Activated CD4-positive, alpha-beta T cell treated with anti-CD3 and anti-CD28 coated beads for 36 hours (primary cell): ENCODE measurements at regions not wholly inside any gene's neighbourhood (a gene's known extent, or its start where the extent isn't known, plus 50 kb on each side); places are given as distances from the start of the nearest gene placed in this dataset.
"Not testable (repeated sequence)": the region's sequence is repeated elsewhere in the genome, so short reads cannot be mapped to it uniquely, and the experiment has no call there.

Experiments
- ATAC-seq: fragments of 200-7000 bp; cut with Tn5 transposase; one replicate; pipeline ENCODE4 v1.10.0; 2021; ENCODE audit warnings: mild to moderate bottlenecking, moderate library complexity
- CTCF ChIA-PET: fragments of 350-600 bp; sonication (Branson Sonifier 250); formaldehyde crosslinking; loops from one replicate; lab custom pipeline; 2021; ENCODE audit warnings: antibody characterized with exemption; lab: Charles Lee
- POLR2A ChIA-PET: fragments of 350-600 bp; sonication (Branson Sonifier 250); formaldehyde crosslinking; loops from one replicate; lab custom pipeline; 2021; ENCODE audit warnings: antibody characterized with exemption, inconsistent platforms; lab: Charles Lee
- DNase-seq: peaks from one replicate; pipeline ENCODE4 v3.0.0-alpha.2; 2020
- H3K27ac Mint-ChIP-seq: one replicate; pipeline ENCODE4 v1.8.0; 2021; ENCODE audit warnings: mixed read lengths
- H3K27me3 Mint-ChIP-seq: one replicate; pipeline ENCODE4 v1.8.0; 2021; ENCODE audit warnings: mixed read lengths
- H3K36me3 Mint-ChIP-seq: one replicate; pipeline ENCODE4 v1.8.0; 2021; ENCODE audit warnings: low read depth, mixed read lengths
- H3K4me1 Mint-ChIP-seq: one replicate; pipeline ENCODE4 v1.8.0; 2021; ENCODE audit warnings: mixed read lengths
- H3K4me3 Mint-ChIP-seq: one replicate; pipeline ENCODE4 v1.8.0; 2021; ENCODE audit warnings: mild to moderate bottlenecking, moderate library complexity, mixed read lengths
- H3K9me3 Mint-ChIP-seq: one replicate; pipeline ENCODE4 v1.8.0; 2021; ENCODE audit warnings: low read depth, mixed read lengths
- intact Hi-C, 2 experiments: fragments of 100-400 bp; cut with DNase I in 1 of 2; cut with micrococcal nuclease in 1 of 2; formaldehyde crosslinking; loops; one replicate each; pipeline versions ENCODE4 v1.14.2 to v1.15.1; 2022 to 2024; cut with DNase I, micrococcal nuclease

GRCh38 chr18:49693717-49694005 lies 119.7 kb downstream of the ACAA2 start:
- CTCF ChIA-PET, result no interaction called here
- peaks cover 5% of the 10 kb centered on the region for H3K4me1 Mint-ChIP-seq
- no peak for ATAC-seq

DNA sequence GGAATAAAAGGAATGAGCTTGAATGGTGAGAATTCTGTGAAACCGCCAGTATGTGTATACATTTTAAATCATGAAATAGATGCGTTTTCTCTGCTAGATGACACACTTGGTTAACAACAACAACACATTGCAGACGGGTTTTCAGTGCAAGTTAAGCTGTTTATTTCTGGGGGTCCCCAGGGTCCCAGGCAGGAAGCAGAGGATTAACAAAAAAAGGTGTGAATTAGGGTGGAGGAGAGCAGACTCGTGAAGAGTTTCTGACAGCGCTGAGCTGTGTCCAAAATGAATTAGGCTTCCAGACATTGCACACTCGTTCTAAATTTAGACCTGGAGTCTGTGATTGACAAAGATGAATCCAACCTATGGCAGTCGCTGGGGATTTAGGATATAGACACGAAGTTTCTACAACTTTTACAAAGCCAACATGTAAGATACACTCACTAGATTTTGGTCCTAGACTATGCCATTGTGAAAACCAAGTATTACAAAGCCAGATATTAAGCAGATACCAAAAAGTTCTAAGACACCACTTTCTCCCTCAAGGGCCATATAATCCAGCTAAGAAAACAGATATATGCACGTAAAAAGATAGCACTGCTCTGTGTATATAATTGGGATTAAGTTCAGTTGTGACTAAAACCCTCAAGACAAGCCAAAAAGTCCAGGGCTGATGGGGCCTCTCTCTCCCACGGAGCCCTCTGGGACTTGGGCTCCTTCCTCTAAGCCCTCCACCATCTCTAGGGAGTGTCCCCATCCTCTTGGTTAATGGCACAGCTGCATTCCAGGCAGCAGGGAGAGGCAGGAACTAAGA lies 120.2 kb downstream of the ACAA2 start:
- no peak for DNase-seq
- intact Hi-C loops, result no loop called here
- no peak overlapping the region for H3K27ac Mint-ChIP-seq
- H3K27me3 Mint-ChIP-seq, result no peaks in the 10 kb centered on the region
- ATAC-seq, result no peak
- no peaks in the 10 kb centered on the region for H3K9me3 Mint-ChIP-seq
- no peak overlapping the region for H3K4me3 Mint-ChIP-seq
- ChIA-PET POLR2A (no interaction called here), CTCF (interaction anchor here (0.7 kb wide), 1 partner anchor 166 kb away, joined by 3 read pairs; no protein-coding TSS in a partner anchor)
- no peaks in the 10 kb centered on the region for H3K36me3 Mint-ChIP-seq
- H3K4me1 Mint-ChIP-seq, result peaks cover 5% of the 10 kb centered on the region

More at GRCh38 chr18:49693717-49694005, 119.7 kb downstream of the ACAA2 start:
- Mint-ChIP-seq H3K27ac (no peak overlapping the region), H3K27me3 (no peaks in the 10 kb centered on the region), H3K36me3 (no peaks in the 10 kb centered on the region), H3K4me3 (no peak overlapping the region), H3K9me3 (no peaks in the 10 kb centered on the region)
- POLR2A ChIA-PET, result no interaction called here
- no peak for DNase-seq
- intact Hi-C loops, result no loop called here

GRCh38 chr18:49691177-49691608 lies 122.1 kb downstream of the ACAA2 start:
- H3K9me3 Mint-ChIP-seq, result no peaks in the 10 kb centered on the region
- intact Hi-C loops, result loop anchor here in 1 of 2 experiments (1.0 kb wide), 1 partner anchor 33 kb away; no protein-coding TSS in a partner anchor
- POLR2A ChIA-PET, result interaction anchor here (0.9 kb wide), 1 partner anchor 292 kb away, joined by 3 read pairs; no protein-coding TSS in a partner anchor
- no peak overlapping the region for H3K27ac Mint-ChIP-seq
- DNase-seq, result no peak
- ATAC-seq, result no peak
- peaks cover 5% of the 10 kb centered on the region for H3K4me1 Mint-ChIP-seq
- CTCF ChIA-PET, result no interaction called here
- no peaks in the 10 kb centered on the region for H3K36me3 Mint-ChIP-seq
- H3K27me3 Mint-ChIP-seq, result no peaks in the 10 kb centered on the region
- no peak overlapping the region for H3K4me3 Mint-ChIP-seq

- DNase-seq (no peak), ATAC-seq (peak; percentile 61)
- Mint-ChIP-seq H3K27me3 (peaks cover 2% of the 10 kb centered on the region), H3K4me1 (peaks cover 9% of the 10 kb centered on the region), H3K4me3 (no peak overlapping the region), H3K27ac (no peak overlapping the region), H3K9me3 (no peaks in the 10 kb centered on the region), H3K36me3 (no peaks in the 10 kb centered on the region)
- CTCF ChIA-PET, result no interaction called here
- intact Hi-C loops, result no loop called here
- POLR2A ChIA-PET, result no interaction called here
Measured at GRCh38 chr18:49690312-49690711, 123.0 kb downstream of the ACAA2 start.

GRCh38 chr18:49685231-49685942 lies 123.5 kb downstream of the LIPG start:
- intact Hi-C loops, result no loop called here
- H3K4me3 Mint-ChIP-seq, result no peak overlapping the region
- H3K9me3 Mint-ChIP-seq, result no peaks in the 10 kb centered on the region
- no peak for DNase-seq
- H3K27ac Mint-ChIP-seq, result no peak overlapping the region
- H3K4me1 Mint-ChIP-seq, result peaks cover 4% of the 10 kb centered on the region
- CTCF ChIA-PET, result no interaction called here
- POLR2A ChIA-PET, result no interaction called here
- ATAC-seq, result no peak
- no peaks in the 10 kb centered on the region for H3K36me3 Mint-ChIP-seq
- peaks cover 6% of the 10 kb centered on the region for H3K27me3 Mint-ChIP-seq

- H3K4me3 Mint-ChIP-seq, H3K4me1 Mint-ChIP-seq, ATAC-seq, H3K27ac Mint-ChIP-seq, POLR2A ChIA-PET, intact Hi-C loops, H3K9me3 Mint-ChIP-seq, CTCF ChIA-PET, H3K36me3 Mint-ChIP-seq, H3K27me3 Mint-ChIP-seq, DNase-seq: not testable (repeated sequence)
Measured at GRCh38 chr18:49682803-49683190, 120.9 kb downstream of the LIPG start.

DNA sequence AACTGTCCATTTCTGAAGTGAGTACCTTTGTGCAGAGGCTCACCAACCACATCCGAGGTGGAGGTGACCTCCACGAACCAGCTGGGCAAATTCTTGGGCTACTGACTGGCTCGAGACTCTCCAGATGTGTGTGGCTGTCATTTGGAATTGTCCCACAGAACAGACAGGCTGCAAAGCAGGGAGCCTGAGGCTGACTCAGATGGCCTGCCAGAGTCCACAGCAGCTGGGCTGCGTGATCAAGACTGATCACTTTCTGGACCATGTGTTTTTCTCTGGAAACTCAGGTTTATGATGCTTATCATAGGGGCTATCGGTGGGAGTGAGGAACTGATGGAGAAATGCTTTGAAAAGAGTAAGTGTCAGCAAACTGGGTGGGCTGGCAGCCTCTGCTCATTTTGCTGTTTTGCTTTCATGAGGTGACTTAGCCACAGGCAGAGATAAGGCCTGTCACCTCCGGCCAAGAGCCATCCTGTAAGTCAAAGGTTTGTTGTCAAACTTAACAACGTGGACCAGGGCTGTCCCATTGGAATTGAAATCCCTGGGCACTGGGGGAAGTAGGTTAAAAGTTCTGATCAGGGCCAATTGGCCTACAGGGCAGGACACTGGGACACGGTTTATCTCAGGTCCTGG lies 120.4 kb downstream of the LIPG start:
- Mint-ChIP-seq H3K4me3 (no peak overlapping the region), H3K36me3 (no peaks in the 10 kb centered on the region), H3K9me3 (no peaks in the 10 kb centered on the region), H3K27ac (no peak overlapping the region), H3K4me1 (peaks cover 4% of the 10 kb centered on the region), H3K27me3 (peaks cover 6% of the 10 kb centered on the region)
- CTCF ChIA-PET, result no interaction called here
- intact Hi-C loops, result no loop called here
- POLR2A ChIA-PET, result no interaction called here
- no peak for DNase-seq
- no peak for ATAC-seq

GRCh38 chr18:49681387-49681786 lies 119.5 kb downstream of the LIPG start:
- H3K36me3 Mint-ChIP-seq, result no peaks in the 10 kb centered on the region
- DNase-seq (no peak), ATAC-seq (no peak)
- ChIA-PET POLR2A (no interaction called here), CTCF (no interaction called here)
- H3K27me3 Mint-ChIP-seq, result peaks cover 6% of the 10 kb centered on the region
- intact Hi-C loops, result no loop called here
- peaks cover 4% of the 10 kb centered on the region for H3K4me1 Mint-ChIP-seq
- H3K9me3 Mint-ChIP-seq, result no peaks in the 10 kb centered on the region
- no peak overlapping the region for H3K27ac Mint-ChIP-seq
- no peak overlapping the region for H3K4me3 Mint-ChIP-seq

GRCh38 chr18:49678440-49678839 lies 116.6 kb downstream of the LIPG start:
- CTCF ChIA-PET, result interaction anchor here (0.6 kb wide), 1 partner anchor 327 kb away, joined by 4 read pairs; no protein-coding TSS in a partner anchor
- intact Hi-C loops, result no loop called here
- Mint-ChIP-seq H3K4me3 (no peak overlapping the region), H3K27me3 (peaks cover 5% of the 10 kb centered on the region), H3K27ac (no peak overlapping the region), H3K9me3 (no peaks in the 10 kb centered on the region), H3K4me1 (no peaks in the 10 kb centered on the region), H3K36me3 (no peaks in the 10 kb centered on the region)
- DNase-seq (no peak), ATAC-seq (no peak)
- POLR2A ChIA-PET, result no interaction called here

DNA sequence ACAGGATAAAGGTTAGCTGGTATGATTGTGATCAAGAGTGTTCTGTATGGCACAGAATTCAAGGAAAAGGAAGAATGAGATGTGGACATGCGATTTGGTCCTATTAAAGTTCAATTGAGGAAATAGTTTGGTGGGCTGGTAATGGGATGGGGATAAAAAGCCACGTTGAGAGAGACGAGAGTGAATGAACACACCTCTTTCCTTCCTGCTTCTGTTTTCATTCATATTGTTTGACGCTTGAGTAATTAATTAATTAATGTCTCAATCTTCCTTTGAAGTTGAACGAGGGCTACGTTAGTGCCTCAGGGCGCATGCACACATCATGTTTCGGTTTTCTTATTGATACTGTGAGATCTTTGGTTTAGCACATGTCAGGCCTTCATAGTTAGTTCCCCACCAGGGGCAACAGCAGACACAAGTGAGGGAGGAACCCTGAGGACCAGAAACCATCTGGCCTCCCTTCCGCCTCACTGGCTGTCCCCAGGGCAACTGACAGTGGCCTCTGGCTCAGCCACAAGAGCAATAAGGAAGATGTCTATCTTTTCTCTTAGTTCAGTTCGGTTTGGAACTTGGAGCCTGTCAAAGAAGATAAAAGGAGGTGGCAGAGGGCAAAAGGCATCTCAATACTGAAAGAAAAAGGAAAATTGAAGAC lies 116.0 kb downstream of the LIPG start:
- H3K36me3 Mint-ChIP-seq, result no peaks in the 10 kb centered on the region
- POLR2A ChIA-PET, result no interaction called here
- H3K27me3 Mint-ChIP-seq, result peaks cover 5% of the 10 kb centered on the region
- H3K4me1 Mint-ChIP-seq, result no peaks in the 10 kb centered on the region
- no peak overlapping the region for H3K27ac Mint-ChIP-seq
- H3K9me3 Mint-ChIP-seq, result no peaks in the 10 kb centered on the region
- intact Hi-C loops, result no loop called here
- DNase-seq (no peak), ATAC-seq (no peak)
- H3K4me3 Mint-ChIP-seq, result no peak overlapping the region
- CTCF ChIA-PET, result no interaction called here

DNA sequence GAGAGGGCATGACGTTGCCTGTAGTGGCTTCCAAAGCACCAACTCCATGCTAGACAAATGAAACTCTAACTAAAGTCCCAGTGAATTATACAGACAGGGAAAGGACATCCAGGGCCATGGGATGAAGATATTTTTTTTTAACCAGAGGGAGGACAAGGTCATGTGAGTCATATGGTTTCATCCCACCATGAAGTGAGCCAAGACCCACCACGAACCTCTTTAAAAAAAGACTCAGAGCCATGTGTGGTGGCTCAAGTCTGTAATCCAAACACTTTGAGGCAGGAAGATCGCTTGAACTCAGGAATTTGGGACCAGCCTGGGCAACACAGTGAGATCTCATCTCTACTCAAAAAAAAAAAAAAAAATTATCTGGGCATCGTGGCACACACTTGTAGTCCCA lies 115.2 kb downstream of the LIPG start:
- Mint-ChIP-seq H3K27me3 (peaks cover 4% of the 10 kb centered on the region), H3K27ac (no peak overlapping the region), H3K9me3 (no peaks in the 10 kb centered on the region), H3K4me1 (no peaks in the 10 kb centered on the region), H3K36me3 (no peaks in the 10 kb centered on the region), H3K4me3 (no peak overlapping the region)
- intact Hi-C loops, result no loop called here
- ATAC-seq (no peak), DNase-seq (no peak)
- POLR2A ChIA-PET, result interaction anchor here (0.5 kb wide), 1 partner anchor 279 kb away, joined by 3 read pairs; no protein-coding TSS in a partner anchor
- CTCF ChIA-PET, result no interaction called here
